ENCODE measurements at regions not wholly inside any gene's neighbourhood (a gene's known extent, or its start where the extent isn't known, plus 50 kb on each side); places are given as distances from the start of the nearest gene placed in this dataset.

- Histone ChIP-seq H3K36me3 (no peaks in the 10 kb centered on the region), H3K9me3 (no peaks in the 10 kb centered on the region), H3K4me1 (no peaks in the 10 kb centered on the region), H3K27me3 (no peaks in the 10 kb centered on the region), H3K4me3 (replicated peaks in 1 of 3) (no peak overlapping the region), H3K27ac (no peak overlapping the region)
- intact Hi-C loops (cut with DNase I) = no loop called here
- DNase-seq = no peak
- 91 to 95% methylated on average over 8 of the region's 8 CpGs for WGBS, 2 donors
- TF ChIP-seq, protein P1, sequence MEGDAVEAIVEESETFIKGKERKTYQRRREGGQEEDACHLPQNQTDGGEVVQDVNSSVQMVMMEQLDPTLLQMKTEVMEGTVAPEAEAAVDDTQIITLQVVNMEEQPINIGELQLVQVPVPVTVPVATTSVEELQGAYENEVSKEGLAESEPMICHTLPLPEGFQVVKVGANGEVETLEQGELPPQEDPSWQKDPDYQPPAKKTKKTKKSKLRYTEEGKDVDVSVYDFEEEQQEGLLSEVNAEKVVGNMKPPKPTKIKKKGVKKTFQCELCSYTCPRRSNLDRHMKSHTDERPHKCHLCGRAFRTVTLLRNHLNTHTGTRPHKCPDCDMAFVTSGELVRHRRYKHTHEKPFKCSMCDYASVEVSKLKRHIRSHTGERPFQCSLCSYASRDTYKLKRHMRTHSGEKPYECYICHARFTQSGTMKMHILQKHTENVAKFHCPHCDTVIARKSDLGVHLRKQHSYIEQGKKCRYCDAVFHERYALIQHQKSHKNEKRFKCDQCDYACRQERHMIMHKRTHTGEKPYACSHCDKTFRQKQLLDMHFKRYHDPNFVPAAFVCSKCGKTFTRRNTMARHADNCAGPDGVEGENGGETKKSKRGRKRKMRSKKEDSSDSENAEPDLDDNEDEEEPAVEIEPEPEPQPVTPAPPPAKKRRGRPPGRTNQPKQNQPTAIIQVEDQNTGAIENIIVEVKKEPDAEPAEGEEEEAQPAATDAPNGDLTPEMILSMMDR (IDR thresholded peaks at IDR 0.05) = no peak
- TF ChIP-seq POLR2A (IDR thresholded peaks at IDR 0.05) = no peak
Observed at GRCh38 chr14:22124073-22124613, 450.5 kb upstream of the OR4E1 start.

DNA sequence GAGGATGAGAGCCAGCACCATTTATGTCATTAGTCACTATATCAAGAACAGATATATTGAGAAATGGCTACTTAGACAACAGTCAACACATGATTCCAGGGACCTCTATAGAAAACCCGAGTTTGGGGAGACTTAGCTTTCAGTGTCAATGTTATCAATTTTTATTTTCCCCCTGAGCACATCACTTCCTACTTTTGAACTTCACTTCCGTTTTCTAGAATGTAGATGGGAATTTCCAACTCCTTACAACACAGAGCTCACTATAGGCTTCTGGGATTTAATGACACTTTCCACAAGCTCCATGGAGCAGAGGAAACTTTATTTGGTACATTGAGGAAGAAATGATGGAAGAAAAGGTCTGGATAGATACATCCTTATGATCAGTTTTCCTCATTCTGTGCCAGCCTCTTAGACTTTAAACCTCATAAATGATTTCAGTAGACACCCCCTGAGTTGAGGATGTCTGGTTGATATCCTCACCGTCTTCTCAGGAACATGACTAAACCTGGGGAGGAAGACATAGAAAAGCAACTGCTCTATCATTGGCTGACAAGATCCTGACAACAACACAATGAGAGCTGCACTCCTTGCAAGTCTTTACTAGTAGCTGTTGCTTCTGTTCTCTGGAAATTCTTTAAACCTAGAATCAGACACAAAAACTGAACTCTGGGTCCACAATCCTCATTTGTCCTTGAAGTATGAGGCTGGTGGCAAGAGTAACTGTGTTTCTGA, 449.4 kb upstream of the OR4E1 start:
- no peak for DNase-seq
- Histone ChIP-seq H3K27ac (no peak overlapping the region), H3K4me1 (no peaks in the 10 kb centered on the region), H3K4me3 (replicated peaks in 1 of 3) (no peak overlapping the region), H3K27me3 (no peaks in the 10 kb centered on the region), H3K9me3 (no peaks in the 10 kb centered on the region), H3K36me3 (no peaks in the 10 kb centered on the region)
- 73 to 85% methylated on average over 3 of the region's 3 CpGs for WGBS, 2 donors
- TF ChIP-seq, protein P1 (IDR thresholded peaks at IDR 0.05) = no peak
- TF ChIP-seq POLR2A (IDR thresholded peaks at IDR 0.05) = no peak
- intact Hi-C loops (cut with DNase I) = no loop called here

DNA sequence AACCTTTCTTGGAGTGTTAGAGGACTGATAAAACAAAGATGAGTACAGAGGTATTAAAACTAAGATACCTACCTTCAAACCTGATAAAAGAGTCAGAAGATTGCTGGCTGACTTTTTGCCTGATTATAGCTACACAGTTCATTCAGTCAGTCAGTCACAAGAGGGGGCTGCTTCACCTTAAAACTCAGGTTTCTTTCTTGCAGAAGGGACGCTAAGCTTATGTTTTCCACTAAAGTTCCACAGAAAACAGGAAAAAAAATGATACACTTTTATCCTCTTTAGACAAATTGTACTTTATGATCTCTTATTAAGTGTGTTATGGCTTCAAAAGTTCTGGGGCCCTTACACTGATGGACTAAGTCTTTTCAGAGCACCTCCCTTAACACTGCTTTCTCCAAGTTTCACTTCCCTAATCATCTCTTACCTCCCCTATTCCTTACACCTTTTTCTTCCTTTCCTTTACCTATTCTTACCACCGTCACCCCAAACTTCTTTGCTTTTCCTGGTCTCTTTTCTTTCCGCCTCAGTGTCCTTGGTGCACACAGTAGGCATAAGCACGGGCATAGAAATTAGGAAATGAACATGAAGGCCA, 448.7 kb upstream of the OR4E1 start:
- H3K4me3 ChIP-seq (replicated peaks in 1 of 3) = no peak overlapping the region
- WGBS, 2 donors = 65 to 79% methylated on average over 4 of the region's 4 CpGs
- no peaks in the 10 kb centered on the region for H3K4me1 ChIP-seq
- H3K36me3 ChIP-seq = no peaks in the 10 kb centered on the region
- no peaks in the 10 kb centered on the region for H3K27me3 ChIP-seq
- no peak for TF ChIP-seq POLR2A (IDR thresholded peaks at IDR 0.05)
- TF ChIP-seq, protein P1 (IDR thresholded peaks at IDR 0.05) = no peak
- DNase-seq = no peak
- no peak overlapping the region for H3K27ac ChIP-seq
- intact Hi-C loops (cut with DNase I) = no loop called here
- H3K9me3 ChIP-seq = no peaks in the 10 kb centered on the region

- H3K27me3 ChIP-seq = no peaks in the 10 kb centered on the region
- intact Hi-C loops (cut with DNase I) = no loop called here
- TF ChIP-seq, protein P1 (IDR thresholded peaks at IDR 0.05) = no peak
- TF ChIP-seq POLR2A (IDR thresholded peaks at IDR 0.05) = no peak
- no peaks in the 10 kb centered on the region for H3K9me3 ChIP-seq
- no peaks in the 10 kb centered on the region for H3K36me3 ChIP-seq
- H3K27ac ChIP-seq = no peak overlapping the region
- no peaks in the 10 kb centered on the region for H3K4me1 ChIP-seq
- 81 to 92% methylated on average over 3 of the region's 3 CpGs for WGBS, 2 donors
- H3K4me3 ChIP-seq (replicated peaks in 1 of 3) = no peak overlapping the region
- no peak for DNase-seq
Observed at GRCh38 chr14:22118899-22119477, 445.4 kb upstream of the OR4E1 start.

DNA sequence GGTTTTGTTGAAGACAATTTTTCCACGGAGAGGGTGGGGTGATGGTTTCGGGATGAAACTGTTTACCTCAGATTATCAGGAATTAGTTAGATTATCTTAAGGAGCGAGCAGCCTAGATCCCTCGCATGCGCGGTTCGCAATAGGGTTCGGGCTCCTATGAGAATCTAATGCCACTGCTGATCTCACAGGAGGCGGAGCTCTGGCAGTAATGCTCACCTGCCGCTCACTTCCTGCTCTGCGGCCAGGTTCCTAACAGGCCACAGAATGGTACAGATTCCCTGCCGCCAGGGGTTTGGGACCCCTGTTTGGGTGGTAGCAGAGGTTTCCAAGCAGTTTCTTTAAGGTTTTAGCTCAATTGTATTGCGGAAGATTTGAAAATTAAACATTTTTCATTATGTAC, 439.8 kb upstream of the OR4E1 start:
- no peak overlapping the region for H3K27ac ChIP-seq
- no peaks in the 10 kb centered on the region for H3K9me3 ChIP-seq
- H3K27me3 ChIP-seq = no peaks in the 10 kb centered on the region
- H3K36me3 ChIP-seq = no peaks in the 10 kb centered on the region
- H3K4me1 ChIP-seq = no peaks in the 10 kb centered on the region
- 90 to 93% methylated on average over 13 of the region's 13 CpGs for WGBS, 2 donors
- no peak for TF ChIP-seq POLR2A (IDR thresholded peaks at IDR 0.05)
- TF ChIP-seq, protein P1 (IDR thresholded peaks at IDR 0.05) = no peak
- intact Hi-C loops (cut with DNase I) = no loop called here
- no peak for DNase-seq
- no peak overlapping the region for H3K4me3 ChIP-seq (replicated peaks in 1 of 3)
